ENCODE measurements at regions not wholly inside any gene's neighbourhood (a gene's known extent, or its start where the extent isn't known, plus 50 kb on each side); places are given as distances from the start of the nearest gene placed in this dataset.
A peak's percentile ranks its signal among the peaks of the same experiment; 100 is the strongest.
"Not testable (repeated sequence)": the region's sequence is repeated elsewhere in the genome, so short reads cannot be mapped to it uniquely, and the experiment has no call there.

- DNase-seq = no peak
- TF ChIP-seq GATA1 (IDR thresholded peaks at IDR 0.05; ENCODE audit: low read depth, low read length) (no peak), POLR2A (IDR thresholded peaks at IDR 0.05; ENCODE audit: low read length) (no peak)
Observed at GRCh38 chr11:45754741-45755140, 50.2 kb upstream of the SLC35C1 start.

- no peak for DNase-seq
- TF ChIP-seq GATA1 (IDR thresholded peaks at IDR 0.05; ENCODE audit: low read depth, low read length) = no peak
- TF ChIP-seq POLR2A (IDR thresholded peaks at IDR 0.05; ENCODE audit: low read length) = no peak
Observed at GRCh38 chr11:45754261-45754709, 50.7 kb upstream of the SLC35C1 start.

DNA sequence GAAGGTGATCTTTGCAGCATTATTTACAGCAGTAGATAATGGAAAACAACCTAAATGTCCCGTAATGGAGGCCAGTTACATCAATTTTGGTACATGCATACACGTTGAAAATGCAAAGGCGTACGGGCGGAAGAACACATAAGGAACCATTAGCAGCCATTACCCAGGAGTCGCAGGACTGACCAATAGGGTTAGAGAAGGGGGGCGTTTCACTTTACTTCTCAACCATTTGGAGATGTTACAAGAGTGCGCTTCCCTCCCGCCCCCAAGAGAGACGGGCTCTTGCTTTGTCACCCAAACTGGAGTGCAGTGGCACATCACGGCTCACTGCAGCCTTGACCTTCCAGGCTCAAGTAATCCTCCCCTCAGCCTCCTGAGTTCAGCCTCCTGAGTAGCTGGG is 52.8 kb upstream of the SLC35C1 start:
- DNase-seq = no peak
- TF ChIP-seq POLR2A (IDR thresholded peaks at IDR 0.05; ENCODE audit: low read length) = no peak
- no peak for TF ChIP-seq GATA1 (IDR thresholded peaks at IDR 0.05; ENCODE audit: low read depth, low read length)

GRCh38 chr11:45751430-45751829 is 53.5 kb upstream of the SLC35C1 start:
- no peak for TF ChIP-seq GATA1 (IDR thresholded peaks at IDR 0.05; ENCODE audit: low read depth, low read length)
- TF ChIP-seq POLR2A (IDR thresholded peaks at IDR 0.05; ENCODE audit: low read length) = no peak
- DNase-seq = no peak

DNA sequence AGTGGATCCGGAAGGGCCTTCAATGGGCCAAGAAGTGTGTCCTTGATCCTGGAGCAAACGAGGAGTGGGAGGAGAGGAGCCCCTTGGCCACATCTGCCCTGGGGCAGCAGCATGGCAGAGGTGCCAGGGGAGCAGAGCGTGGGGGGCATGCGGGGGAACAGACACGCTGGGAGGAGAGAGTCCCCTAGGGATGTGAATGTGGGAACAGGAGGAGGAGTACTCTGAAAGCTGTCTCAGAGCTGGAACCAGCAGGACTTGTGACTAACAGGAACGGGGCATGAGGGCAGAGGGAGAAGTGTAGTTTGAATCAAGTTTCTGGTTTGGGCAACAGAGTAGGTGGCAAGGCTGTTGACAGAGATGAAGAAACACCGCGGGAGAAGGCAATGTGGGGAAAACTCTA is 54.5 kb upstream of the SLC35C1 start:
- TF ChIP-seq GATA1 (IDR thresholded peaks at IDR 0.05; ENCODE audit: low read depth, low read length) (no peak), POLR2A (IDR thresholded peaks at IDR 0.05; ENCODE audit: low read length) (no peak)
- no peak for DNase-seq

GRCh38 chr11:45748801-45749200 is 56.1 kb upstream of the SLC35C1 start:
- no peak for DNase-seq
- TF ChIP-seq POLR2A (IDR thresholded peaks at IDR 0.05; ENCODE audit: low read length) (no peak), GATA1 (IDR thresholded peaks at IDR 0.05; ENCODE audit: low read depth, low read length) (no peak)

DNA sequence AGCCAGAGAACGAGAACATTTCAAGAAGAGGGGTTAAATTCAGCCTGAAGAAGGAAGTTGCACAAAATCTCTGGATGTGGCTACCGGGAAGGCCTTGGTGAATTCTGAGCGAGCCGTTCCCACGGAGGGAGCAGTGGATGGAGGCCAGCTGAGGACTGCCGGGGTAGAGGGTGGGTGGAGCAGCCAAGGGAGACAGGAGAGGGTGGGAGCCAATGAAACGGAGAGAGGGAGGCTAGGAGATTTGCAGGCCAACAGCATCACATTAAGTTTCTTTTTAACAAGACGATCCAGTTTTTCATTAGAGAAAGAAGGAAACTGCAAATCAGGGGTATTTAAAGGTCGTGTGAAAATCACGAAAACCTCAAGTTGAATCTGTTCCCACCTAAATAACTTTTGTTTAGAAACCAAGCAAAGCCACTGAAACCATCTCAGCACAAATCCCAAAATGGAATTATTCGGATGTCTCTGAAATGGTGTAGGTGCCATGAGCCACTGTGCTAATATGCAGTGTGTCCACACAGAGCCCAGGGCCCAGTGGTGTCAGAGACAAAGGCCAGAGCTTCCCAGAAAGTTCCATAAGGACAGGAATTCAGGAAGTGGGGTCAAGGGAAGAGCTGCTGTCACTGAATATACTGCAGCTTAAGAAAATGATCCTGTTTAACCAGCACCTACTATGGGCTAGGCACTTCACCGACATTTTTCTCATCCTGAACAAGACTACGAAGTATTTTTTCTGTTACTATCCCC is 59.7 kb upstream of the SLC35C1 start:
- TF ChIP-seq POLR2A (IDR thresholded peaks at IDR 0.05; ENCODE audit: low read length) = no peak
- no peak for TF ChIP-seq GATA1 (IDR thresholded peaks at IDR 0.05; ENCODE audit: low read depth, low read length)
- no peak for DNase-seq

DNA sequence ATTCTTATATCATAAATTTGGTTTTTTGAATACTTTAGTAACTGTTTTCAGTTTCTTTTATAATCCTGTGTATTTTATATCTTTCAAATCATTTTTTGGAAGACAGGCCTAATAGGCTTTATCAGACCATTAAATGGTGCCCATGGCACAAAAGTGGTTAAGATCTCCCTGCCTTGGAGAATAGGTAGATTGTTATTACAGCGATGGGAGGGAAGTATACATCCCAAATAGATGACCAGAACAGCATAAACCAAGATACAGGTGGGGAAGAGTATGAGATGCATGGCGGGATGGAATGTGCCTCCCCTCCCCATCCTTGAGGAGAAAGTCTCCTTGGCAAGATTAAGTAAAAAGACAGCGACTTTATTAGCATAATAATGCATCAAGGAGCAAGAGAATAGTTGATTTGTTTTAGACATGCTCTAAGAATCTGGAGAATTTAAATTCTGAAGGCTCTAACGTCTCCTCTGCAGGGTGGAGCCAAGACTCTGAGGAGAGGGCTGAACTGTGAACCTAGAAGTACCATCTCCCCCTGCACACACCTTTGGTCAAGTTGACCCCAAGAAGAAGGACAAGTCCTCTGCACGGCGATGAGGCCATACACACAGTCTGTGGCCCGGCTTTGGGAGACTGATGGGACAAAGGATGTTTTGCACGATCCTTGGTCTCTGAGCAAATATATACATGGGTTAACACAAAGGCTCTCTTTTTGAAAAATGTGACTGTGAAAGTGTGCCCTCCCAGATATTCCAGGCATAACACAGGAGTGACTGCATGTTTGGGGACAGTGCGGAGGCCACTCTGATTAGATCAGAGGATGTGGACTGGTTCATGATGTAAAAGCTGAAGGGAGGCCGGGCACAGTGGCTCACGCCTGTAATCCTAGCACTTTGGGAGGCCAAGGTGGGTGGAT is 61.1 kb upstream of the SLC35C1 start:
- DNase-seq = no peak
- TF ChIP-seq POLR2A (IDR thresholded peaks at IDR 0.05; ENCODE audit: low read length) (no peak), GATA1 (IDR thresholded peaks at IDR 0.05; ENCODE audit: low read depth, low read length) (no peak)

- no peak for DNase-seq
- TF ChIP-seq POLR2A (IDR thresholded peaks at IDR 0.05; ENCODE audit: low read length) (no peak), GATA1 (IDR thresholded peaks at IDR 0.05; ENCODE audit: low read depth, low read length) (no peak)
Observed at GRCh38 chr11:45741582-45741981, 63.4 kb upstream of the SLC35C1 start.

DNA sequence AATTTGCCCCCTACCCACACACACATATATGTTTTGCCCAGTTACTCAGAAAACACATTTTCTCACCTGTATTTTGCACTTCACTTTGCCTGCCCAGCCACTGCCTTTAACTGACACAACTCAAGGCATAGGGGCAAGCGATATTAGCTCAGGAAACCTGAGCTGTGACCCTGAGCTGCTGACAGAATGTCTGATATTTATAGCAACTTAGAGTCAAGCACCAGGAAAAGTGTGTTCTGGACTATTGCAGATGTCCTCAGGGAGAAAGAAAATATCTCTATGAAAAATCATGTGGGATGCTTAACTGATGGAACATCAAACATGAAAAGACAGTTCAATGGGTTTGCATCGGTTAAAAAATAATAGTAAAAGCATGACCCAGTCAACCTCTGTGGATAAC is 63.9 kb upstream of the SLC35C1 start:
- TF ChIP-seq POLR2A (IDR thresholded peaks at IDR 0.05; ENCODE audit: low read length) (no peak), GATA1 (IDR thresholded peaks at IDR 0.05; ENCODE audit: low read depth, low read length) (no peak)
- DNase-seq = no peak

DNA sequence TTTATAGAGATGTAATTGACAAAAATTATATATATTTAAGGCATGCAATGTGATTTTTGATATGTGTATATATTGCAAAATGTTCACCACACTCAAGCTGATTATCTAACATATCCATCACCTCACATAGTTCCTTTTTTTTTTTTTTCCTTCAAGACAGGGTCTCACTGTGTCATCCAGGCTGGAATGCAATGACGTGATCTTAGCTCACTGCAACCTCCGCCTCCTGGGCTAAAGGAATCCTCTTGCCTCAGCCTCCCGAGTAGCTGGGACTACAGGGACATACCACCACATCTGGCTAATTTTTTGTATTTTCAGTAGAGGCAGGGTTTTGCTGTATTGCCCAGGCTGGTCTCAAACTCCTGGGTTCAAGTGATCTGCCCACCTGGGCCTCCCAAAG is 65.1 kb upstream of the SLC35C1 start:
- no peak for DNase-seq
- TF ChIP-seq POLR2A (IDR thresholded peaks at IDR 0.05; ENCODE audit: low read length) (no peak), GATA1 (IDR thresholded peaks at IDR 0.05; ENCODE audit: low read depth, low read length) (no peak)

DNA sequence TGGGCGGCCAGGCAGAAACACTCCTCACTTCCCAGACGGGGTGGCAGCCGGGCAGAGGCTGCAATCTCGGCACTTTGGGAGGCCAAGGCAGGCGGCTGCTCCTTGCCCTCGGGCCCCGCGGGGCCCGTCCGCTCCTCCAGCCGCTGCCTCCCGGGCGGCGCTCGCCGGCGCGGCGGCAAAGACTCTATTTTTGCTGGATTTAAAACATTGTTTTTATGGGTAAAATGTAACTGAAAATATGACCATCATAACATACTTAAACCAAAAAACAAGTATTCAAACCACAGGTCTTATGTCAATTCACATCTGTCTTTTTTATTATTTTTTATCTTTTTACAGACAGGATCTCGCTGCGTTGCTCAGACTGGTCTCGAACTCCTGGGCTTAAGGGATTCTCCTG is 65.9 kb upstream of the SLC35C1 start:
- not testable (repeated sequence) for DNase-seq

DNA sequence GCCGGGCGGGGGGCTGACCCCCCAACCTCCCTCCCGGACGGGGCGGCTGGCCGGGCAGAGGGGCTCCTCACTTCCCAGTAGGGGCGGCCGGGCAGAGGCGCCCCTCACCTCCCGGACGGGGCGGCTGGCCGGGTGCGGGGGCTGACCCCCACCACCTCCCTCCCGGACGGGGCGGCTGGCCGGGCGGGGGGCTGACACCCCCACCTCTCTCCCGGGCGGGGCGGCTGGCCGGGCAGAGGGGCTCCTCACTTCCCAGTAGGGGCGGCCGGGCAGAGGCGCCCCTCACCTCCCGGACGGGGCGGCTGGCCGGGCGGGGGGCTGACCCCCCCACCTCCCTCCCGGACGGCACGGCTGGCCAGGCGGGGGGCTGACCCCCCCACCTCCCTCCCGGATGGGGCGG is 66.8 kb upstream of the SLC35C1 start:
- DNase-seq = not testable (repeated sequence)

- TF ChIP-seq GATA1 (IDR thresholded peaks at IDR 0.05; ENCODE audit: low read depth, low read length) (no peak), POLR2A (IDR thresholded peaks at IDR 0.05; ENCODE audit: low read length) (no peak)
- DNase-seq = no peak
Observed at GRCh38 chr11:45737056-45737455, 67.9 kb upstream of the SLC35C1 start.

DNA sequence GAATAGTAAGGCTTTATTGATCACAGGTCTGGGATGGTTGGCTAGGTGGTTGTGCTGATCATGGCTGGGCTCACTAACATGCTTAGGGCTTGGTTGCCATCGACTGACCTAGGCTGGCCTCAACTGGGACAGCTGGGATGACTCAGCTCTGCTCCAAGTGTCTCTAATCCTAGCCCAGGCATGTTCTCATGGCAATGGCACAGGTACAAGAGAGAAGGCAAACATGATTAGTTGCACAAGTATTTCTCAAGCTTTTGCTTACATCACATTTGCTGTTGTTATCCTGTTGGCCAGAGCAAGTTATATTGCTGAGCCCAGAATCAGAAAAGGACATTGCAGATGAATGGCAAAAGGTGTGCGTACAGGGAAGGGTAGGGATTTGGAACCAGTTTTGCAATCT is 68.5 kb upstream of the SLC35C1 start:
- DNase-seq = peak in 1 of 2 experiments; percentile 15
- TF ChIP-seq POLR2A (IDR thresholded peaks at IDR 0.05; ENCODE audit: low read length) = no peak
- TF ChIP-seq GATA1 (IDR thresholded peaks at IDR 0.05; ENCODE audit: low read depth, low read length) = no peak
